SH-SY5Y (cell line): ENCODE measurements at regions not wholly inside any gene's neighbourhood (a gene's known extent, or its start where the extent isn't known, plus 50 kb on each side); places are given as distances from the start of the nearest gene placed in this dataset.

ENCODE experiments used
- GATA2 ChIP-seq: IDR thresholded peaks from 2 replicates; pipeline ENCODE4 v1.6.1; 2011; ENCODE audit warnings: mild to moderate bottlenecking, low read depth, low read length
- GATA3 ChIP-seq: IDR thresholded peaks from 2 replicates; pipeline ENCODE4 v1.6.1; 2011; ENCODE audit warnings: low read depth, mild to moderate bottlenecking, low read length, moderate library complexity

GRCh38 chr20:48267860-48268633 lies 482.8 kb upstream of the SULF2 start:
- TF ChIP-seq GATA2 (no peak), GATA3 (no peak)
